ENCODE measurements at regions not wholly inside any gene's neighbourhood (a gene's known extent, or its start where the extent isn't known, plus 50 kb on each side); places are given as distances from the start of the nearest gene placed in this dataset.
"Not testable (repeated sequence)": the region's sequence is repeated elsewhere in the genome, so short reads cannot be mapped to it uniquely, and the experiment has no call there.

DNA sequence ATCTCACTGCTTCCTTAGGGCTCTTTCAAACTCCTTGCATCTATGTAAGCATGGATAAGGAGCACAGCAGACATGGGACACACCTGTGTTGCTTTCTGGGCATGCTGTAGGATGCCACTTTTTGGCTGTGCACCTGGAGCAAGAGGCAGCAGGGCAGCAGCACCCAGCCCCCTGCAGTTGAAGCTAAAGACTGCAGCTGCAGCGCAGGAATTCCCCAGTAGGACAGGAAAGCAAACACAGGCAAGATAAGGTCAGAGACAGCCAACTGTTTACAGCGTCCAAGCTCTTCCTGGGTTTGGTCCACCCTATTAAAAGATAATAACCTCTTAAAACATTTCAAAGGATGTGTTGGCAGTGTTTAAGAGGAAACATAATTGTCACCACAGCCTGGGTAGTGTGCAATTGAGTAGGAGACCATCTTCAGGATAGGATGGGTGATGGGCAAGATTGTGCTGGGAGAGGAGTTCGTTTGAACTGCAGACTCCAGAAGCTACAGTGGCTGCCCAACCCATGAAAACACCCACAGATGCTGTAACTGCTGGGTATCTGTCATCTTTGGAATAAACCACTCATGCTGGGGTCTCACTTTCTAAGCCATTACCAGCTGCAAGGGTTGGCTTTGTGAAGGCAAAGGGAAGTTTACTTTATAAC lies 242.3 kb upstream of the PLGLB1 start:
- not testable (repeated sequence) for DNase-seq

DNA sequence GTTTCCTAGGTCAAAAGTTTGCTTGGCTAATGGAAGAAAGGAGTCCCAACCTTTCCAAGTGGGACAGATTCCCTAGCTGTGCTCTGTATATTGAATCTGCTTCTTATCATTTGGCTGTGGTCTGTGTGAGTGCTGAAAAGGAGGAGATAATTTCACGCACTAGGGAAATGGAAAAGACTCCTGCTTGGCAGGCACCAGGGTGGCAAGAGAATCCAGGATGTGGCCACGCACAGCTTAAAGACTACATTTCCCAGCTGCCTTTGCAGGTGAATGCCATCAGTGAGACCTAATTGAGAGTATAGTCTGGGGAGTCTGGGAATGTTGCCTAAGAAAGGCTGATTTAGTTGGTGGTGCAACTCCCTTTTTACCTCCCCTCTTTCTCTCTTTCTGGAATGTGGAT lies 253.5 kb upstream of the PLGLB1 start:
- not testable (repeated sequence) for DNase-seq

DNA sequence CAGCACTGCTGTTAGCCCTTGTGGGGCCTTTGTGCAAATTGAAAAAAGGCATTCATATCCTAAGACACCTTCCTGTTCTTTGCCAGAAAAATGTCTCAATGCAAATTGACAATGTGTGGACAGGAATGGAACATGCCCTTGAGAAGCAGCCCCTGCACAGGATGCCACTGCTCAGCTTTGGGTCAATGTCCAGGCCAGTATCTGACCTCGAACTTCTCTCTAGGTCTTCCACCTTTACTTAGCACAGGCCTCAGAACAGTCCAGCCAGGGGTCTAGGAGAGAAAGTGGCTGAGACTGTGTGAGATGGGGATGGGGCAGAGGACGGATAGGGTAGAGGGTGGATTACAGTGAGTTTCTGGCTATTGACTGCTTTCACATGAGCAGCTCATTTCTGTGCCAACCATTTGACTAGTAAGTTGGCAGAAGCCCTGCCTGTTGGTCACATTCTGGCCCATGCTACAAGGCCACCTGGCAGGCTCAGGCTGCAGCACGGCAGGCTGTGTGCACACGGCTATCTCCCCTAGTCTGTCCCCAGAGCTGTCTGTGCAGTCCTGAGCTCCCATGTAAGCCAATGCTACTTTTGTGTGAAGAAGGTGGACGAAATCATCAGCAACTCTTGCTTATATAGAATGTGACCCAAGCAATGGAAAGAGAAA lies 254.5 kb upstream of the PLGLB1 start:
- not testable (repeated sequence) for DNase-seq

DNA sequence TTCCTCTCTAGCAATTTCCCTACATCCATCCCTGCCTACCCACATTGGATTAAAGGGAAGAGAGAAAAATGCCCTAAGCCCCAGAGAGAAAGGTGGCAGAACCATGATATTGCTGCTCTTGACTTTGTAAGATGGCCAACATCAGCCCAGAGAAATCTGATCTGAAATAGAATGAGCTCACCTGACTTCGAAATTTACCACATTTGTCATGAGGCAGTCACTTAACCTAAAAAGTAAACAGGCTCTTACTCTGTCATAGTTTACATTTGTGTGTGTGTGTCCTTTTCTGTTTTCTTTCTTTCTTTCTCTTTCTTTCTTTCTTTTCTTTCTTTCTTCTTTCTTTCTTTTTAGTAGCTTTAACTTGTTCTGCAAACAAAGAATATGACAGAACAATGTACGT lies 255.0 kb upstream of the PLGLB1 start:
- not testable (repeated sequence) for DNase-seq

DNA sequence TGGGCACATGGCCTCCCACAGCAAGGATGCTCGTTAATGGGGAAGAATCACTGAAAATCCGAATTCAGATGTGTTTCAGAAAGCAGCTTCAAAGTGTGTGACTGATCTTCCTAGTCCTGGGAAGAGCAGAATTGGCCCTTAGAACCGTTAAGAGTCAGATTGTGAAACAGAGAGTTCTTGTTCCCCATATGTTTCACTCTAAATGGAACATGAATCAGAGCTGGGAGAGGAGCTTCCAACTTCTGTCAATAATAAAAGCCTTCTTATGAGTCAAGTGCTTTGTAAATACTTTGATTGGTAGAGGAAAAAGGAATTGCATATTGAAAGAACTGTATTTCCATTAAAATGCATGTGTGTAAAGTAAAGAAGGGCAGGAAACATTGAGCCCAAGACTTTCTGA lies 256.1 kb upstream of the PLGLB1 start:
- DNase-seq = not testable (repeated sequence)

DNA sequence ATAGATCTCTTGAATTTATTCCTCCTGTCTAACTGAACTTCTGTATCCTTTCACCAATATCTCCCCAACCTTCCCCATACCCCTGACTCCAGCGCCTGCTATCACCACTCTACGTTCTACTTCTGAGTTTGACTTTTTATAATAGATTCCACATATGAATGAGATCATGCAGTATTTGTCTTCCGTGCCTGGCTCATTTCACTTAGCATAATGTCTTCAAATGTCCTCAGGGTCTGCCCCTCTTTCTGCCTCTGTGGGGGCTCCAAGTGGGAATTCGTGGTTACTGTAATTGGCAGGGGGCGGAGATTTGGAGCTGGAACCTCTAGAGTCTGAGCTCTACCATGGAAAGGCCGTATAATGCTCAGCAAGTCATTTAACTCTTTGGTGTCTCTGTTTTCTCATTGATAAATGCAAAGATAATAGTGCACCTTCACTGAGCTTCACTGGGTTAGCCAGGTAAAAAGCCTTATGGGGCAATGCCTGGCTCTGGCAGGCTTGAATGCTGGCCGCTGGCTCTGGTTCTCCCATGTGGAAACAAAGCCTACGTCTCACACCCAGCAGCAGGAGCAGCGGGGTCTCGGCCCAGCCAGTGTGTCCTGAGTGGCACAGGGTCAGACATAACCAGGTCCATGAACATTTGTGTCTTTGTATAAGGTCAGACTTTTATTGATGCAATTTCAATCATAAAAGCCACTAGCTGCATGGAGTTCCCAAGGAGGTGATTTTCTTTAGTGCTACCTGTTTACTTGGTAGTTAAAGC lies 259.1 kb upstream of the PLGLB1 start:
- not testable (repeated sequence) for DNase-seq

DNA sequence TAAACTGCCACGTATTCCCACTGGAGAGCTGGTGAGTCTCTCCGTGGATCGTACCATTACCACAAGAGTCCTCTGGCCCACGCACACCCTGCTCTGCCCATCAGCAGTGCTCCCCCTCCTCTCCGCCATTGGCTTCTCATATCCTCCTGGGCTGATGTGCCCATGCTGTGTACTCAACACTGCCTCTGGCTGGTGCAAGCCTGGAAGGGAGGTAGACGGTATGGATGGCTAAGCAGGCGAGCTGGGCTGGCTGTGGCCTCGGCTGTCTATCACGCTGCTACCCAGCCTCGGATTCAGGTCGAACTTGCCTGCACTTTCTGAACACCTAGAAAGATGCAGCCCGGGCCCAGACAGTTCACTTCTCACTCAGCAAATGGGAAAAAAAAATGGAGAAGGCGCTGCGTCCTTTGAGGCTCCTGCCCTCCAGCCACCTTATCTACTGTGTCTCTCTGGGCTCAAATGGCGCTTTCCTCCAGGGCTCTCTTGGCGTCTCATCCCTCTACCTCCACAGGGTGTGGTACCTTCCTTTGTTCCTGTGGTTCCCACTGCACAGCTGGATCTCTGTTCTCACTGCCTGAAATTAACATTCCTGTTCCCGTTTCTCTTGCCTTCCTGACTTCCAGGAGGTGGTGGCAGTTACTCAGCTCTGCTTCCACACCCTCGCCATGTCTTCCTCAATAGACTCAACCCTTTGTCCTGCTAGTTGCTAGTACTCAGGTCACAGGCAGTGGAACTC lies 262.3 kb upstream of the PLGLB1 start:
- DNase-seq = not testable (repeated sequence)

DNA sequence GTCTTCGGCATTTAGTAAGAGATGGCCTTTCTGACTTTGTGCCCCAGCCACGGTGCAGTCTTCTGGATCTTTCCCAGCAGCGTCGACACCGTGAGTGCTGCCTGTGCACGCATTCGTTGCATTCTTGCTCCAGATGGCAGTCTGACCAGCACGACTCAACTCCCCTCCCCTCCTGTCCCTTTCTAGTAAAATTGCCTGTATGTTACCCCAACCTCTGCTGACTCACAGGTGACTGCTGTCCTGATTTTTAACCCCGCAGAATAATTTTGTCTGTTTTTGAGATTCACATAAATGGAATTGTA lies 262.8 kb upstream of the PLGLB1 start:
- DNase-seq = not testable (repeated sequence)

DNA sequence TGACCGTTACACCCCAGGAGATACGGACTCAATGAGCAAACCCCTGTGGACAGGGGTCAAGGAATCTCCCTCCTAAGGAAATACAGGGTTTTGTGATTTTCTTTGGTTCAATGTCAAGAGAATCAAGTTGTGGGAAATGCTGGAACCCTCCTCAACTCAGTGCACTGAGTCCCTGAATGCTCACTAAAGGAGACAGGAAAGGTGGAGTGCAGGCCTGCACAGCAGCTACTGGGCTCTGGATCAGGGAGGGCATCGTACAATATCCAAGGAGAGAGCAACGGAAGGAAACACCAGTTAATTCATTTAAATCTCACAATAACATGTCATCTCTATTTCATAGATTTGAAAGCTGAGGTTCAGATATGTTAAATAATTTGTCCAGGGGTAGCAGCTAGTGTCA lies 263.5 kb upstream of the PLGLB1 start:
- DNase-seq = not testable (repeated sequence)

DNA sequence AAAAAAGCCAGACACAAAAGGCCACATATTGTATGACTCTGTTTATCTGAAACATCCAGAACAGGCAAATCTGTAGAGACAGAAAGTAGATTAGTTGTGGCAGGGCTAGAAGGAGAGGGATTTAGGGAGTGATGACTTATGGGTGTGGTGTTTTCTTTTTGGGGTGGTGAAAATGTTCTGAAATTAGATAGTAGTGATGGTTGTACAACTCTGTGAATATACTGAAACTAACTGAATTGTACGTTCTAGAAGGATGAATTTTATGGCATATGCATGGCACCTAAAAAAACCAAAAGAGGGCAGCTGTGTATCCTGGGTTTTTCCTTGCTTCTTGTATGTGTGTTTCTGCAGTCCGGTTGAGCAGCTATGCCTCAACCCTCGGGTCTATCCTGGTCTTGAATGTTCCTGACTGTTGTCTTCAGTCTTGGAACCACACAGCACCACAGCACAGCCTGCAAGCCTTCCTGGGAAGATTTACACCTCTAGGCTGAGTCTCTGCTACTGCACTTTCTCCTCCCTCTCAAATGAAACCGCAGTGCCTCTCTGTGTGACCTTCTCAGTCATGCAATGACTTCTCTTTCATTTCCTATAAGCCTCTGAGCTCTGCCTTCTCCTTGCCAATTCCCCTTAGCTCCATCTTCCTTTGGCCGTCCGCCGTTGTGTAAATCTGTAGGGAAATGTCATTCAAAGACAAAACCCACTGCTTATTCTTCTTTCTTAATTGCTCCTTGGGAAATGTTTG lies 269.1 kb upstream of the PLGLB1 start:
- DNase-seq = peak; percentile 4

DNA sequence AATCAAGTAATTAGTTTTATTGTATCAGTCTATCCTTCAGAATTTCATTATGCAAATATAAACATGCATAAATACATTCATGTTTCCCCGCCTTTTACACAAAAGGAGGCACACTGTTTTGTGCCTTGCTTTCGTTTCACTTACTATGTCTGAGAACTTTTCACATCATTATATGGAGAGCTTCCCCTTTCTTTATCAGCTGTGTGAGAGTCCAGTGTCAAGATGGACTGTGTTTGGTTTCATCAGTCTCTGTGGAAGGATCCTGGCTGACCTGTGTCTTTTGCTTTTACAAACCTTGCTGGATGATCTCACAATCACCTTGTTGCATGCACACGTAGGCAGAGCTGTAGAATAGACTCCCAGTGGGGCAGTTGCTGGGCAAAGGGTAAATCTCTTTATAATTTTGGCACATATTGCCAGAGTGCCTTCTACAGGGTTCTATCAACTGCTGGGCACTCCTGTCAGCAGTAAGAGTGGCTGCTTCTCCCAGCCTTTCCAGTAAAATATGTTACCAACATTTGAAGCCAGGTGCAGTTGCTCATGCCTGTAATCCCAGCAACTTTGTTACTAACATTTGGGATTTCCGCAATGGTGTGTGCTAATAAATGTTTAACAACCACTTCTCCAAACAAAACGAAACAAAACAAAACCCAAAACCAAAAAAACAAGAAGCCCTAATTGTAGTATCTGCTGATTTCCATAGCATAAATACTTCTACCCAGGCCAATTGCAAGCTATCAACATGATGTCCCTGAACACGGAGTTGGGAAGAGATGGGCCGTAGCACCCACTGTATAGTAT lies 270.0 kb upstream of the PLGLB1 start:
- DNase-seq = not testable (repeated sequence)

DNA sequence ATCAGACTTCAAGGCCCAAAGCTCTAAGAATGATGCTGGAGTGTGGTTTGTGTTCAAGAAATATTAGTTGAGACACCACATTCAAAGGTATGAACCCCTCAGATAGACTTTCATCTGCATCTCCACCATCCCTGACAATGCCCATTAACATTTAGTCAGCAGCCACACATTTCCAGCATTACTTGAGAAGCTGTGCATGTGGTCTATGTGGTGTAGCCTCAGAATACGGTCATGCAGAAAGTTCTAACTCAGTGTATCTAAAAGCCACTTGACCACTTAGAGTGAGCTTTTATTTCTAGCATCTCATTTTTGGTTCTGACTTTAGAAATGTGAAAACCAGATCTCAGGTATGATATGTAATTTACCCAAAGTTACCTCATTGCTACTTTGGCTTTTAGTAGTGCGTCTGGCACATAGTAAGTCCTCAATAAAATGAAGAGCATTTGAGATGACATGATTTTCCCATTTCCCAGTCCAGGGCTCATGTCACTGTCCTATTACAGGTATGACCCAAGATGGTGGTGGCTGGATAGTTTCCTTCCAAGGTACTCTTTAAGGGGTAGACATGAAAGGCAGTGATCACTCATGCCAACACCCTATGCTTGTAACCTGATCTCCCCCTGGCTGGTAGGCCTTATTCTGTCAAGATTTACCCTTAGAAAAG lies 272.4 kb upstream of the PLGLB1 start:
- DNase-seq = not testable (repeated sequence)

DNA sequence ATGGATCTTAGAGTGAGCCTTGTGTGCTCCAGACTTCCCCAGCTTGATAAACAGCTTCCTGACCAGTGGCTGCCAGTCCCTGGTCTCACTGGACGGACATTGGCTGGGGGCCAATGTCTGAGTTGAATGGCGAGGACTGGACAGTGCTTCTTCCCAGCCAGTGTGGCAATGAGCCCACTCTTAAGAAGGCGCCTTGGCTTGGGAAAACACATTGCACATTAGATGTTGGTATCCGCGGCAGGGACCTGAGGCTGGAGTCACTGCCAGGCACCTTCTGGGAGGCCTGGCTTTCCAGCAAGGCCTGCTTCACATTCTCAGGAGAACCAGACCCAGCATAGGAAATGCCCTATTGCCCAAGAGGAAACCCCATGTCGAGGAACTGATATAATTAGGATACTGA lies 273.5 kb upstream of the PLGLB1 start:
- DNase-seq = not testable (repeated sequence)

DNA sequence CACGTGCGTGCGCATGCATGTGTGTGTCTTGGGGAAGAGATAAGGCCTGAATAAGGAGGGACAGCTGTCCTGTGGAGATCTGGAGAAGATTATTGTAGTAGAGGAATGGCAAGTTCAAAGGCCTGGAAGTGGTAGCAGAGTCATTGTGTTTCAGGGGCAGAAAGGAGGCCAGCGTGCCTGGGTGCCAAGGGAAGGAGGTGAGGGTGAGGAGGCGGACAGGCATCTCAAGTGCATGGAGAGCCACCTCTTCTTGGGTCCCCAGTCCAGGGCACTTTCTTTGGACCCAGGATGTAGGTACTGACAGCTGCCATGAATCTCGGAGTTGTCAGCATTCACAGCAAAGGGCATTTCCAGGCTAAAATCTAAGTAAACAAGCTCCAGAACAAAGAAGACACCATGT lies 279.7 kb upstream of the PLGLB1 start:
- not testable (repeated sequence) for DNase-seq

DNA sequence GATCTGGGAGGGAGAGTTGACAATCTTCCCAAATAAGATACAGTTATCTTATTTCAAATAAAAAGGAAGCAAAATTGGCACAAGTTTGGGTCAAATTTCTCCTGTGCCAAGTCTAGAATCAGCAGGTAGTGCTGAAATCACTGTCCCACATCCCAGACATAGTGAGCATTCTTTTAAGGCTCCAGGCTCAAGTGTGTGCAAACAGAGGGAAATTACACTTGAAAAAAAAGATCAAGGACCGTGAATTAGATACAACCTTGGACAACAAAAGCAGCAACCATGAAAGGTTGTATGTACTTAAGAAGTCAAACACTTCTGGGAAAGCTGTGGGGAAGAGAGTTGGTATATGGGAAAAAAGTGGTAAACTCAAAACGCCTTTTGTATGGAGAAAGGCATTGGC lies 280.2 kb upstream of the PLGLB1 start:
- DNase-seq = not testable (repeated sequence)

DNA sequence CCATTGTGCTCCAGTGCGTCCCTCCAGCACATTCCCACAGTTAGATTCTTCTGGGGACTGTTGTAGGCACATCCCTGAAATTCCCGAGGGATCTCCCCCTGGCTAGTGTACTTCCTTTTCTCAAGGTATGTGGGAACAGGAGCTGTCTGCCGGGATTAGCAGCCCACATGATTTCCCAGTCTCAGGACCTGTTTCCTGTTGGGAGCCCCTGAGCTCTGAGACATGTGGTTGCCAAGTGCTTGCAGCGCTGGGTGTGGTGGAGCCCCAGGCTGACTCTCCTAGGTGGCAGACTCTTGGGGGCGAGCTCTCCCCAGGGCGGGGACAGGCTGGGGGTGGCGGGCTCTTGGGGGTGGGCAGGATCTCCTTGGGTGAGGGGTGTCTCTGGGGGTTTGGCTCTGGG lies 287.0 kb upstream of the PLGLB1 start:
- DNase-seq = not testable (repeated sequence)

DNA sequence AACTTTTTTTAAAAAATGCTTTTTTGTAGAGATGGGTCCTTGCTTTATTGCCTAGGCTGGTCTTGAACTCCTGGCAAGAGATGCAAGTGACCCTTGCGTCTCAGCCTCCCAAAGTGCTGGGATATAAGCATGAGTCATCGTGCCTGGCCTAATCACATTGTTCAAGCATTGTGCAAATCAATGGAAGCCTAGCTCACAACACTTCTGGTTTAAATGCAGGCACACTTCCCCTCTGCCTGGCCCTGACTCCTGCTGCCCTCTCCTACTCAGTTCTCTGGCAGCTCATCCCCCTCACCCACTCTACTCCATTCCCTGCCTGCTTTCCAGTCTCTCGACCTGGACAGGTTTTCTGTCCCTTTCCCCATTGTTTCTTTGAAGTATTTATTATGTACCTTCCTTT lies 288.1 kb upstream of the PLGLB1 start:
- not testable (repeated sequence) for DNase-seq

DNA sequence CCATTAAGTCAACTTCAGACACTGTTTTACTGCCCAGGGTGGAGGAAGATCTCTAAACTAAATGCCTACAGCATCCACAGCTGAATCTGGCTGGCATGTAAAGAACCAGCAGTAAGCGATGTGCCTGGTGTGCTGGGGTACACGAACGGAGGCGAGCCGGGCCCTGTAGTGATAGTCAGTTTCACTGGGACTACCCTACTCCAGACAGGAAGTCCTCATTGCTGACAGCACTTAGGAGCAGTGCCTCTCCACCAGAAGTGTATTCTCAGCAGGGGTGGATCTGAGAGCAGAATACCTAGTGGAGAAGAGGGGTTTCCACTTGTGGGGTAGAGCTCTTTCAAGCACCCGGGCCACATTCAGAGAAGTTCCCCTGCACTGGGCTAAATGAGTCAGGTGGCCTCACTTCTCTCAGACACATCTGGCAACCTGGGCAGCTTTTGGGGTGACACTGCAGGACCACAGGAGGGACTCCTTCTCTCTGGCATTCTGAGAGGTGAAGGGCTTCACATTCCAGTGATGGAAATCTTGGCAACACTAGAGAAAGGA lies 290.3 kb upstream of the PLGLB1 start:
- not testable (repeated sequence) for DNase-seq

DNA sequence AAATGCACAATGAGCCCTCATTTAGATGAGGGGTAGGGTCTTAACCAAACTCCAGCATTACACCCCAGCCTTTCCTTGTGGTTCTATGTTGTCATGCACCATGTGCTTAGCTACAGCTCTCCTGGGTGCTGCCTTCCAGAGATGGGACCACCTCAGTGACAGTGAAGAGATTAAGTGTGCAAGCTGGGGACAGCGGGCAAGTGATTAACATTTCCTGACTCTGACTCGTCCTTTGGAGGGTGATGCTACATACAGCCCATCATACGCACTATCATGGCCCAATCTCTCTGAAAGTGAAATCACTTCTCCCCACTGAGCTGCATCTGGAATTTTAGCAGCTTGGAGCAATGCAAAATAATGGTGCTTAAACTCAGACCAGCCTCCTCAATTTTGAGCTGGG lies 293.0 kb upstream of the PLGLB1 start:
- DNase-seq = not testable (repeated sequence)

DNA sequence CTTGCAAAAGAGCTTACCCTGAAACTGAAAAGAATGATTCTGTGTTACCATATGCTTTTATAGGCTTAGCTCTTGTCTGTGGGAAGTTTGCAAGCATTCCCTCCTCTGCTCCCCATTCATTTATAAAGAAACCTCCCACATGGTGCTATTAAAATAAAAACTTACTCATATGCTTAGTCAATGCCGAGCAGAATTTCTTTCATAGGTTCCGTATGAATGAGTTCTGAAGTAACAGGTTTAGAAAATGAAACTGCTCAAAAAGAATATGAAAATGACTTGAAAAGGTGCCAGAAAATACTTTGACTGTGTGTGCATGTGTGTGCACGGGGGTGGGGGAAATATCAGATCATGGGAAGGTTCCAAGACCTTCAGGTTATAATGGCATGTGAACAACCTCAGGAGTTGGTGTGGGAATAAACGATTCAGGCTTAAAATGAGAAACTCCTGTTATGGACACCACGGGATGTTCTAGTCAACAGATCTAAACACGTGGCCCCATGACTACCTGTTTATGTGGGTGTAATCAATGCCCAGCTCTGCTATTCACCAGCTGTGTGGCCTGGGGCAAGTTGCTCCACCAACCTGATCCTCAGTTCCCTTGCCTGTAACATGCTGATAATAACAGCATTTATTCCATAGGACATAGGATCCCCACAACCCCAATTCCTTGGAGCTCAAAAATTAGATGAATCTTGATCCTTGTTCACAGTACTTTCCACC lies 293.7 kb upstream of the PLGLB1 start:
- not testable (repeated sequence) for DNase-seq

Measured in fibroblast of skin of scalp (primary cell).